ENCODE measurements at regions not wholly inside any gene's neighbourhood (a gene's known extent, or its start where the extent isn't known, plus 50 kb on each side); places are given as distances from the start of the nearest gene placed in this dataset.

DNA sequence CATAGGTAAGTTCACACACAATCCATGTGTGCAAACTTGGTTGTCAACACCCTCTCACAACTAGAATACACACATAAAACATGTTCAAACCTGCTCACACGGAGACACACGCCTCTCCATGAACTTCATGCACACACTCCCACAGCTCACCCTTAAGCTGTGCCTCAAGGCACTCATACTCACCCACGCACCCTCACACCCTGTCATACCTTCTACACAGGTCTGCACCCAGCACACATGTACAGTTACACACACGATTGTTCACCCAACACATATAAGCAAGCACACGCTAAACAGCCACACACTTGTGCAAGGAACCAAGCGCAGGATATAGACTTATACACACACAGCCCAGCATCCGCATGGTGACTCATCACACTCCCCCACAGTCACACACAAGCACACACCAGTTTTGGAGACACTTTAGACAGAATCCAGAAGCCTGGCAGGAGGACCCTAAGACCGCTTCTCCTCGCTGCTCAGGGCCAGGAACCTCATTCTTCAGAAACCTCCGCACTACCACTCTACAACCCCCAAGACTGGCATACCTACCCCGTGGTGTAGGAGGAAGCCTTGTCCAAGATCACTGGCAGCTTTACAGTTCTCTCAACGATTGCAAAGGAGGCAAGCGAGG lies 58.7 kb upstream of the ZC3H12A start:
- POLR2A ChIA-PET = no interaction called here
- TF ChIP-seq, protein P1, sequence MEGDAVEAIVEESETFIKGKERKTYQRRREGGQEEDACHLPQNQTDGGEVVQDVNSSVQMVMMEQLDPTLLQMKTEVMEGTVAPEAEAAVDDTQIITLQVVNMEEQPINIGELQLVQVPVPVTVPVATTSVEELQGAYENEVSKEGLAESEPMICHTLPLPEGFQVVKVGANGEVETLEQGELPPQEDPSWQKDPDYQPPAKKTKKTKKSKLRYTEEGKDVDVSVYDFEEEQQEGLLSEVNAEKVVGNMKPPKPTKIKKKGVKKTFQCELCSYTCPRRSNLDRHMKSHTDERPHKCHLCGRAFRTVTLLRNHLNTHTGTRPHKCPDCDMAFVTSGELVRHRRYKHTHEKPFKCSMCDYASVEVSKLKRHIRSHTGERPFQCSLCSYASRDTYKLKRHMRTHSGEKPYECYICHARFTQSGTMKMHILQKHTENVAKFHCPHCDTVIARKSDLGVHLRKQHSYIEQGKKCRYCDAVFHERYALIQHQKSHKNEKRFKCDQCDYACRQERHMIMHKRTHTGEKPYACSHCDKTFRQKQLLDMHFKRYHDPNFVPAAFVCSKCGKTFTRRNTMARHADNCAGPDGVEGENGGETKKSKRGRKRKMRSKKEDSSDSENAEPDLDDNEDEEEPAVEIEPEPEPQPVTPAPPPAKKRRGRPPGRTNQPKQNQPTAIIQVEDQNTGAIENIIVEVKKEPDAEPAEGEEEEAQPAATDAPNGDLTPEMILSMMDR (IDR thresholded peaks at IDR 0.05) = no peak
- Mint-ChIP-seq H3K4me3 (no peak overlapping the region), H3K4me1 (no peaks in the 10 kb centered on the region), H3K27ac (no peak overlapping the region), H3K9me3 (no peaks in the 10 kb centered on the region), H3K27me3 (peaks cover 21% of the 10 kb centered on the region), H3K36me3 (ENCODE audit: low read depth) (no peaks in the 10 kb centered on the region)
- intact Hi-C loops (cut with micrococcal nuclease) = no loop called here
- DNase-seq (no peak), ATAC-seq (ENCODE audit: low read depth) (no peak)
- CTCF ChIA-PET = no interaction called here

- peaks cover 20% of the 10 kb centered on the region for H3K27me3 Mint-ChIP-seq
- H3K4me1 Mint-ChIP-seq = no peaks in the 10 kb centered on the region
- H3K36me3 Mint-ChIP-seq (ENCODE audit: low read depth) = no peaks in the 10 kb centered on the region
- H3K27ac Mint-ChIP-seq = no peak overlapping the region
- DNase-seq = no peak
- TF ChIP-seq, protein P1 (IDR thresholded peaks at IDR 0.05) = no peak
- ChIA-PET POLR2A (no interaction called here), CTCF (interaction anchor here (1.2 kb wide), 1 partner anchor 14 kb away, joined by 3 read pairs; no protein-coding TSS in a partner anchor)
- intact Hi-C loops (cut with micrococcal nuclease) = no loop called here
- no peaks in the 10 kb centered on the region for H3K9me3 Mint-ChIP-seq
- no peak for ATAC-seq (ENCODE audit: low read depth)
- no peak overlapping the region for H3K4me3 Mint-ChIP-seq
These were observed 53.9 kb upstream of the ZC3H12A start for GRCh38 chr1:37420456-37420855.

- no peaks in the 10 kb centered on the region for H3K9me3 Mint-ChIP-seq
- no peaks in the 10 kb centered on the region for H3K4me1 Mint-ChIP-seq
- H3K27me3 Mint-ChIP-seq = peaks cover 15% of the 10 kb centered on the region
- H3K27ac Mint-ChIP-seq = no peak overlapping the region
- ChIA-PET CTCF (interaction anchor here (0.9 to 1.8 kb wide), 2 partner anchors 11 to 12 kb away, joined by 4 to 5 read pairs; no protein-coding TSS in a partner anchor), POLR2A (no interaction called here)
- TF ChIP-seq, protein P1 (IDR thresholded peaks at IDR 0.05) = no peak
- no peak overlapping the region for H3K4me3 Mint-ChIP-seq
- no peak for DNase-seq
- no peaks in the 10 kb centered on the region for H3K36me3 Mint-ChIP-seq (ENCODE audit: low read depth)
- no peak for ATAC-seq (ENCODE audit: low read depth)
- intact Hi-C loops (cut with micrococcal nuclease) = no loop called here
These were observed 50.6 kb upstream of the ZC3H12A start for GRCh38 chr1:37423810-37424209.

GRCh38 chr1:37424523-37424922 lies 49.9 kb upstream of the ZC3H12A start:
- H3K36me3 Mint-ChIP-seq (ENCODE audit: low read depth) = no peaks in the 10 kb centered on the region
- intact Hi-C loops (cut with micrococcal nuclease) = no loop called here
- no peaks in the 10 kb centered on the region for H3K4me1 Mint-ChIP-seq
- TF ChIP-seq, protein P1 (IDR thresholded peaks at IDR 0.05) = no peak
- ATAC-seq (ENCODE audit: low read depth) = no peak
- POLR2A ChIA-PET = no interaction called here
- H3K27me3 Mint-ChIP-seq = peaks cover 15% of the 10 kb centered on the region
- CTCF ChIA-PET = interaction anchor here (0.9 to 1.8 kb wide), 2 partner anchors 10 to 12 kb away, joined by 4 to 5 read pairs; no protein-coding TSS in a partner anchor
- H3K9me3 Mint-ChIP-seq = no peaks in the 10 kb centered on the region
- H3K27ac Mint-ChIP-seq = no peak overlapping the region
- DNase-seq = no peak
- no peak overlapping the region for H3K4me3 Mint-ChIP-seq

Measured in activated B cell treated with CpG ODN at 0.5 μM for 24 hours (primary cell).